ENCODE measurements at regions not wholly inside any gene's neighbourhood (a gene's known extent, or its start where the extent isn't known, plus 50 kb on each side); places are given as distances from the start of the nearest gene placed in this dataset.

- TF ChIP-seq CTCF (optimal IDR thresholded peaks at IDR 0.05 in 1 of 3, IDR thresholded peaks at IDR 0.05 in 1 of 3, conservative IDR thresholded peaks at IDR 0.05 in 1 of 3; ENCODE audit: extremely low read depth in 1 of 3, insufficient read depth in 2 of 3, low read length in 3 of 3): no peak
- TF ChIP-seq EZH2 (IDR thresholded peaks at IDR 0.05; ENCODE audit: low read length): no peak
These were observed 703.6 kb downstream of the CPS1 start for GRCh38 chr2:211259831-211260476.

Measured in keratinocyte (primary cell).